ENCODE measurements at regions not wholly inside any gene's neighbourhood (a gene's known extent, or its start where the extent isn't known, plus 50 kb on each side); places are given as distances from the start of the nearest gene placed in this dataset.

- TF ChIP-seq CSDC2 (CRISPR knock-in tag; IDR thresholded peaks at IDR 0.05): no peak
- no peak for TF ChIP-seq CREB5 (CRISPR knock-in tag; IDR thresholded peaks at IDR 0.05; ENCODE audit: low read depth)
- no peak for TF ChIP-seq PATZ1 (CRISPR knock-in tag; IDR thresholded peaks at IDR 0.05; ENCODE audit: borderline replicate concordance)
- TF ChIP-seq ISL1 (CRISPR knock-in tag; IDR thresholded peaks at IDR 0.05): no peak
- no peak for TF ChIP-seq RARB (CRISPR knock-in tag; IDR thresholded peaks at IDR 0.05)
- TF ChIP-seq ZNF70 (CRISPR knock-in tag; IDR thresholded peaks at IDR 0.05): no peak
- TF ChIP-seq ZFP3 (CRISPR knock-in tag; IDR thresholded peaks at IDR 0.05): no peak
- TF ChIP-seq ARNTL (CRISPR knock-in tag; IDR thresholded peaks at IDR 0.05; ENCODE audit: borderline replicate concordance, low read depth): no peak
- TF ChIP-seq ZFP30 (CRISPR knock-in tag; IDR thresholded peaks at IDR 0.05): no peak
Measured at GRCh38 chr1:194104247-194104844, 917.9 kb upstream of the B3GALT2 start.
